Glutamatergic neuron (in vitro differentiated cells): ENCODE measurements at regions not wholly inside any gene's neighbourhood (a gene's known extent, or its start where the extent isn't known, plus 50 kb on each side); places are given as distances from the start of the nearest gene placed in this dataset.

Experiments used
- DNase-seq: peaks from one replicate; pipeline ENCODE4 v3.0.0; 2022
- H3K27ac Mint-ChIP-seq: one replicate; pipeline ENCODE4 v1.8.0; 2020; ENCODE audit warnings: mild to moderate bottlenecking, mixed read lengths, inconsistent platforms; ENCODE audit not compliant: unreplicated experiment
- H3K27me3 Mint-ChIP-seq: one replicate; pipeline ENCODE4 v1.8.0; 2020; ENCODE audit warnings: mild to moderate bottlenecking, moderate library complexity, mixed read lengths, inconsistent platforms; ENCODE audit not compliant: unreplicated experiment
- H3K36me3 Mint-ChIP-seq: one replicate; pipeline ENCODE4 v1.8.0; 2020; ENCODE audit warnings: mild to moderate bottlenecking, mixed read lengths, inconsistent platforms; ENCODE audit not compliant: unreplicated experiment
- H3K4me1 Mint-ChIP-seq: one replicate; pipeline ENCODE4 v1.8.0; 2020; ENCODE audit warnings: mild to moderate bottlenecking, low read depth, mixed read lengths, inconsistent platforms; ENCODE audit not compliant: unreplicated experiment
- H3K4me3 Mint-ChIP-seq: one replicate; pipeline ENCODE4 v1.8.0; 2020; ENCODE audit warnings: mild to moderate bottlenecking, mixed read lengths, inconsistent platforms; ENCODE audit not compliant: unreplicated experiment
- H3K9me3 Mint-ChIP-seq: one replicate; pipeline ENCODE4 v1.8.0; 2020; ENCODE audit warnings: mild to moderate bottlenecking, moderate library complexity, mixed read lengths, inconsistent platforms; ENCODE audit not compliant: unreplicated experiment
- TF ChIP-seq, protein P1 (sequence below): fragments of 200-600 bp; sonication (generic); IDR thresholded peaks from one replicate; pipeline ENCODE4 v1.5.0; 2021; ENCODE audit not compliant: partially characterized antibody, unreplicated experiment

DNA sequence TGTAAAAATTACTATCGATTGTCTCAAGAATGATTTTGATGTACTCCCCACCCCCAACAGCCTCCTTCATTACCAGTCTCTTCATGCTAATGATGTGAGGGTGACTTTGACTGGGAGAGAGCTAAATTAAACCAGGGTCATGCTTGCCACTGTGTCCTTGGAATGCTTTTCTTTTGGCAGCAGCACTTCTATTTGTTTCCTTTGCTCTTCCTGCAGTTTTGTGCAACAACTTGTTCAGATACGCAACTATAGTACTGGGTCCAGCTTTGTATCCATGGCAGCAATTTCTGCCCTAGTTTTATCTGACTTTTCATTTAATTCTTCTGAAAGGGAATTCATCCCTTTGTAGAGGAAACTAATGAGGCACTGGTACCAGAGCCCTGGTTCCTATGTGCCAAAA is 2792.1 kb downstream of the PCDH9 start:
- H3K4me3 Mint-ChIP-seq, result no peak overlapping the region
- TF ChIP-seq, protein P1, sequence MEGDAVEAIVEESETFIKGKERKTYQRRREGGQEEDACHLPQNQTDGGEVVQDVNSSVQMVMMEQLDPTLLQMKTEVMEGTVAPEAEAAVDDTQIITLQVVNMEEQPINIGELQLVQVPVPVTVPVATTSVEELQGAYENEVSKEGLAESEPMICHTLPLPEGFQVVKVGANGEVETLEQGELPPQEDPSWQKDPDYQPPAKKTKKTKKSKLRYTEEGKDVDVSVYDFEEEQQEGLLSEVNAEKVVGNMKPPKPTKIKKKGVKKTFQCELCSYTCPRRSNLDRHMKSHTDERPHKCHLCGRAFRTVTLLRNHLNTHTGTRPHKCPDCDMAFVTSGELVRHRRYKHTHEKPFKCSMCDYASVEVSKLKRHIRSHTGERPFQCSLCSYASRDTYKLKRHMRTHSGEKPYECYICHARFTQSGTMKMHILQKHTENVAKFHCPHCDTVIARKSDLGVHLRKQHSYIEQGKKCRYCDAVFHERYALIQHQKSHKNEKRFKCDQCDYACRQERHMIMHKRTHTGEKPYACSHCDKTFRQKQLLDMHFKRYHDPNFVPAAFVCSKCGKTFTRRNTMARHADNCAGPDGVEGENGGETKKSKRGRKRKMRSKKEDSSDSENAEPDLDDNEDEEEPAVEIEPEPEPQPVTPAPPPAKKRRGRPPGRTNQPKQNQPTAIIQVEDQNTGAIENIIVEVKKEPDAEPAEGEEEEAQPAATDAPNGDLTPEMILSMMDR, result no peak
- no peaks in the 10 kb centered on the region for H3K27me3 Mint-ChIP-seq
- no peaks in the 10 kb centered on the region for H3K36me3 Mint-ChIP-seq
- H3K27ac Mint-ChIP-seq, result no peak overlapping the region
- peaks cover 2% of the 10 kb centered on the region for H3K9me3 Mint-ChIP-seq
- DNase-seq, result no peak
- H3K4me1 Mint-ChIP-seq, result peaks cover 6% of the 10 kb centered on the region

DNA sequence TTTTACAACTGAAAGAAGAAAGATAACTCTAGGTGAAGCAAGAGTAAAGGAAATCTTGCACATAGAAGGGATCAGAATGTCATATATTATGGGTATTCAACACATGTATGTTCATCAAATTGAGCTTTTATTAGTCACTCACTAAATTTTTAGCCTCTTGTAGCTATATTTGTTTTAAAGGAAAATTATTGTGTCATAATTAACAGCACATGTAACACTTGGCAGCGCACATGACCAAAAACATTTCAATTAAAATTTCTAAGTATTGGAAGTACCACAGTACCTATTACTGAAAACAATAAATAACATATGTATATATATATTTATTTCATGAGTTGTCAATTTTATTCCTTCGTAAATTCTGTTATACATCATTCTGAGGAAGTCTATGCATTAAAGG is 2800.4 kb downstream of the PCDH9 start:
- H3K4me3 Mint-ChIP-seq, result no peak overlapping the region
- TF ChIP-seq, protein P1, result no peak

DNA sequence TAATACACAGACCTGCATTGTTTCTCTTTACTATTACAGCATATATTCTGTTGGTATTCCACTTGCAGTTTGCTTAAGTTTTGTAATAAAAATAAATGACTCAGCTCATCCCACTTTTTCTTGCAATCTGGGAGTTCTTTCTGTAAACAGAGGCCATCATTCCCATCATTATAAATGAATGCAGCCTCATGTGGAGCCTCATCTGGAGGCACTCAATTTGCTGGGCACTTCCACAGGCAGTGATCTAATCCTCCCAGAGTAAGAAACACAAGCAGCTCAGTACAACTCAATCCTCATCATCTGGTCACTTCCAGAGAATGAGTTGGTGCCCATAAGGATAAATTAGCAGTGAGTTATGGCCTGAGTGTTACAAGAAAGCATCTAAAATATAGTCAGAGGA is 2801.9 kb downstream of the PCDH9 start:
- Mint-ChIP-seq H3K27me3 (no peaks in the 10 kb centered on the region), H3K4me1 (no peaks in the 10 kb centered on the region), H3K36me3 (no peaks in the 10 kb centered on the region), H3K4me3 (no peak overlapping the region), H3K27ac (no peak overlapping the region), H3K9me3 (no peaks in the 10 kb centered on the region)
- TF ChIP-seq, protein P1, result no peak
- DNase-seq, result no peak

More for the DNA sequence above, 2800.4 kb downstream of the PCDH9 start:
- no peaks in the 10 kb centered on the region for H3K4me1 Mint-ChIP-seq
- H3K27ac Mint-ChIP-seq, result no peak overlapping the region
- DNase-seq, result no peak
- H3K36me3 Mint-ChIP-seq, result no peaks in the 10 kb centered on the region
- peaks cover 2% of the 10 kb centered on the region for H3K9me3 Mint-ChIP-seq
- no peaks in the 10 kb centered on the region for H3K27me3 Mint-ChIP-seq

DNA sequence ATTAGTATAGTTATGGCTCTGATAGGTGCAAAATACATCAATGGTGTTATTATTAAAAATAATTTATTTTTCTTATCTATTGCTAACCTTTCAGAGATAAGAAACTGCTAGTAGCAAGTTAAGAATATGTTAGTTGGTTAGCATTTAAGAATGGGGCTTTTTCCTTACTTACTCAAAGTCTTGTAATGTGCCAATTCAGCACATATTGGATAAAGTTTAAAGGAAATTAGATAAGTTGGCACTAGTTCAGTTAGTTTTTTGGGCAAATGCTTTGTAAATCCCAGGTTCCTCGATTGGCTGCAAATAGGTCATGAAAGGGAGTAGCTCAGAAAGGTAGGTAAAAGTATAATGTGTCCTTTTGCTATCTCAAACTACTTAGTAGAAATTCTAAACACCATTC is 2806.7 kb downstream of the PCDH9 start:
- TF ChIP-seq, protein P1, result no peak
- Mint-ChIP-seq H3K36me3 (no peaks in the 10 kb centered on the region), H3K27ac (no peak overlapping the region), H3K9me3 (no peaks in the 10 kb centered on the region), H3K4me3 (no peak overlapping the region), H3K27me3 (no peaks in the 10 kb centered on the region), H3K4me1 (no peaks in the 10 kb centered on the region)
- DNase-seq, result no peak

DNA sequence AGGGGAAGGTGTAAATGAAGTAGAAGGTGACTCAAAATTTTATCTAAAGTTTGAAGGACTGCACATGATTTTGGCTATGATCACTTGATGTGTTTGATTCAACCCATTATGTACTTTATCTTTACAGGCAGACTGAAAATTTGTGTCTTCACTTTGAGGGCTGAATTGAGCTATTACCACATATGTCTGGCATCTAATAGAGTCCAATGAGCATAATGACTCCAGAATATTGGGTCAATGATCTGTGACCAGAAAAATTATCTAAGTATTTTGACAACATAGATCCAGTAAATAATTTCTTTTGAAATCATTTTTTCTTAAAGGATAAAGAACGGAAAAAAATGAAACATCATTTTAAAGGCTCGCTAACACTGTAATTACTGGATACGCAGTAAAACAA is 2810.0 kb downstream of the PCDH9 start:
- no peaks in the 10 kb centered on the region for H3K27me3 Mint-ChIP-seq
- H3K4me3 Mint-ChIP-seq, result no peak overlapping the region
- no peaks in the 10 kb centered on the region for H3K9me3 Mint-ChIP-seq
- DNase-seq, result no peak
- H3K27ac Mint-ChIP-seq, result no peak overlapping the region
- H3K4me1 Mint-ChIP-seq, result no peaks in the 10 kb centered on the region
- no peaks in the 10 kb centered on the region for H3K36me3 Mint-ChIP-seq
- TF ChIP-seq, protein P1, result no peak
